Left ventricle myocardium inferior (tissue), 1 donor: ENCODE measurements at regions not wholly inside any gene's neighbourhood (a gene's known extent, or its start where the extent isn't known, plus 50 kb on each side); places are given as distances from the start of the nearest gene placed in this dataset.

Experiments
- DNase-seq: peaks from one replicate; pipeline ENCODE4 v3.0.0-alpha.2; 2020
- H3K27ac ChIP-seq: fragments of 200-600 bp; replicated peaks from 2 replicates; pipeline ENCODE4 v1.8.0; 2021
- H3K27me3 ChIP-seq: fragments of 200-600 bp; 2 replicates; pipeline ENCODE4 v1.8.0; 2021; ENCODE audit warnings: low read depth
- H3K36me3 ChIP-seq: fragments of 200-600 bp; 2 replicates; pipeline ENCODE4 v1.8.0; 2021
- H3K4me1 ChIP-seq: fragments of 200-600 bp; 2 replicates; pipeline ENCODE4 v1.8.0; 2021
- H3K4me3 ChIP-seq: fragments of 200-600 bp; 2 replicates; pipeline ENCODE4 v1.8.0; 2021; ENCODE audit warnings: mild to moderate bottlenecking, moderate library complexity
- H3K9me3 ChIP-seq: fragments of 200-600 bp; replicated peaks from 2 replicates; pipeline ENCODE4 v1.8.0; 2021
- intact Hi-C: fragments of 100-400 bp; cut with micrococcal nuclease; formaldehyde crosslinking; loops from one replicate; pipeline ENCODE4 v1.11.0; 2022
- TF ChIP-seq, protein P1 (sequence below): fragments of 200-600 bp; IDR thresholded peaks from 2 replicates; pipeline ENCODE4 v1.8.0; 2021; ENCODE audit warnings: antibody characterized with exemption, mild to moderate bottlenecking, borderline replicate concordance
- donor health status: DM: no; HTN: yes; CAD: no; lungs with severe emphysema.

DNA sequence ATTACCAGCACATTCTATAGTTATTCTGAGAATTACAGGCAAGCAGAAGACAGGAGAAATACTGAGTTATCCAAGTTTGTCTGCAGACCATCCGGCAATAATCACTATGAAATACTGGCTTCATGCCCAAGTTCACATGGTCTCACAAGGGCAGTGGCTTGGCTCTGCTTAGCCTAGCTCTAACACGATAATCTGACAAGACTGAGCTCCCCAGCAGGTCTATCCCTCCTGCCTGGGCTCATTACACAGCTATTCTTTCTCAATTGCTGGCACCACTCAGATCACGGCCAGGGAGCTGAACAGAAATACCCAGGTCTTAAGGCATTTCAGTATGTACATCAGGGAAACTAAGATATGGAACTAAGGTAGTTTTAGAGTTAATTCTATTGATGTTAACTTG, 361.6 kb upstream of the PCDH20 start:
- TF ChIP-seq, protein P1, sequence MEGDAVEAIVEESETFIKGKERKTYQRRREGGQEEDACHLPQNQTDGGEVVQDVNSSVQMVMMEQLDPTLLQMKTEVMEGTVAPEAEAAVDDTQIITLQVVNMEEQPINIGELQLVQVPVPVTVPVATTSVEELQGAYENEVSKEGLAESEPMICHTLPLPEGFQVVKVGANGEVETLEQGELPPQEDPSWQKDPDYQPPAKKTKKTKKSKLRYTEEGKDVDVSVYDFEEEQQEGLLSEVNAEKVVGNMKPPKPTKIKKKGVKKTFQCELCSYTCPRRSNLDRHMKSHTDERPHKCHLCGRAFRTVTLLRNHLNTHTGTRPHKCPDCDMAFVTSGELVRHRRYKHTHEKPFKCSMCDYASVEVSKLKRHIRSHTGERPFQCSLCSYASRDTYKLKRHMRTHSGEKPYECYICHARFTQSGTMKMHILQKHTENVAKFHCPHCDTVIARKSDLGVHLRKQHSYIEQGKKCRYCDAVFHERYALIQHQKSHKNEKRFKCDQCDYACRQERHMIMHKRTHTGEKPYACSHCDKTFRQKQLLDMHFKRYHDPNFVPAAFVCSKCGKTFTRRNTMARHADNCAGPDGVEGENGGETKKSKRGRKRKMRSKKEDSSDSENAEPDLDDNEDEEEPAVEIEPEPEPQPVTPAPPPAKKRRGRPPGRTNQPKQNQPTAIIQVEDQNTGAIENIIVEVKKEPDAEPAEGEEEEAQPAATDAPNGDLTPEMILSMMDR = no peak
- H3K36me3 ChIP-seq = no peaks in the 10 kb centered on the region
- DNase-seq = no peak
- no peaks in the 10 kb centered on the region for H3K9me3 ChIP-seq
- H3K4me3 ChIP-seq = no peak overlapping the region
- no peaks in the 10 kb centered on the region for H3K27me3 ChIP-seq
- intact Hi-C loops = no loop called here
- peak overlapping the region; percentile 21 for H3K27ac ChIP-seq
- H3K4me1 ChIP-seq = peaks cover 6% of the 10 kb centered on the region

DNA sequence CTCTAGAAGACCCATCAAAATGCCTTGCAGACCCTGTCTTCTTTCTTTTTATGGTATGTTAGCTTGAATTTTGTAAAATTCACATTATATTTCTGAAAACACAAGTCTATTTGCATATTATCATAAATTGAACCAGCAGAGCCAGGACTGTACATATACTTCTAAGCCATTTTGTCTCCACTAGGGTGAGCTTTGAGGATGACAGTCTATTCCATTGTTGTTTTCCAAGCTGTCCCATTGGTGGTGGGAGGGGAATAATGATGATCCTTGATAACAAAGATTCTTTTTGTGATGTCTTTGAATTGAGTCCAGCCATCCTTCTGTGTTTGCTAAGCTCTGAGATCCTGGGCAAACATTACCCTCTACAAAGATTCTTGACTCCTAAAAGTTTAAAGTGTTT, 359.3 kb upstream of the PCDH20 start:
- DNase-seq = no peak
- Histone ChIP-seq H3K27ac (no peak overlapping the region), H3K9me3 (no peaks in the 10 kb centered on the region), H3K27me3 (no peaks in the 10 kb centered on the region), H3K36me3 (no peaks in the 10 kb centered on the region), H3K4me1 (peaks cover 6% of the 10 kb centered on the region), H3K4me3 (no peak overlapping the region)
- intact Hi-C loops = no loop called here
- TF ChIP-seq, protein P1 = no peak

DNA sequence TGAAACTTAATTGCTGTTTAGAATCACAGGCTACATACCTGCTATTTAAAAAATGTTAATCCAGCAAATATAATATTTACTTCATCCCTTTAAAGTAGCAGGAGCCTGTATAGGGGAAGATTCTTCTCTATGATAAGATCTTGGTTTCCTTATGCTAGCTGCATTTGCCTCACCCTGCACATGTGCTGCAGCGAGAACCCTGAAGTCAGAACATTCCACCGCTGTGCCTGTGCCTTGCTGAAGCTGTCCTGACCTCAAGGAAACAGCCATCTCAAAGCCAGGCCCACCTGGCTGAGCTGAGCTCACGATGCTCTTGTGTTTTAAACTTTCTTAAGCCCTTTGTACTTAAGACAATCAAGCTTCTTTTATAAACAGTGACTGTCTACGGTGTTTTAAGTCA, 355.0 kb upstream of the PCDH20 start:
- no peak for DNase-seq
- Histone ChIP-seq H3K4me1 (no peaks in the 10 kb centered on the region), H3K27me3 (no peaks in the 10 kb centered on the region), H3K36me3 (no peaks in the 10 kb centered on the region), H3K9me3 (peaks cover 33% of the 10 kb centered on the region), H3K4me3 (no peak overlapping the region), H3K27ac (no peak overlapping the region)
- TF ChIP-seq, protein P1 = no peak
- intact Hi-C loops = no loop called here

DNA sequence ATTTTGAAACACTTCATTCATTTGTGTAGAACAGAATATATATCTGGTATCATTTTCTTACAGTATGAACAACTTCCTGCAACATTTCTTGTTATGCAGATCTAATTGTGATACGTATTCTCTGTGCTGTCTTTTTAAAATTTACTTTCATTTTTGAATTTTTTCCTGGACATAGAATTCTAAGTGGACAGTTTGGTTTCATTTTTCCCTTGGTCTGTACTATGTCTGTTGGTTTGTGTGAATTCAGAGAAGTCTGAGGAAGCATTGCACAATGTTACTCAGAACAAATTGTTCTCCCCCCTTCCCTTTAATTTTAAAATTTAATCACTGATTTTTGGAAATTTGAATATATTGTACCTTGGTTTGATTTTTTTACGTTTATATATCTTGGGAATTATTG, 352.5 kb upstream of the PCDH20 start:
- intact Hi-C loops = no loop called here
- TF ChIP-seq, protein P1 = no peak
- H3K4me1 ChIP-seq = no peaks in the 10 kb centered on the region
- no peaks in the 10 kb centered on the region for H3K27me3 ChIP-seq
- no peaks in the 10 kb centered on the region for H3K36me3 ChIP-seq
- DNase-seq = no peak
- no peak overlapping the region for H3K4me3 ChIP-seq
- H3K9me3 ChIP-seq = peaks cover 38% of the 10 kb centered on the region
- H3K27ac ChIP-seq = no peak overlapping the region

DNA sequence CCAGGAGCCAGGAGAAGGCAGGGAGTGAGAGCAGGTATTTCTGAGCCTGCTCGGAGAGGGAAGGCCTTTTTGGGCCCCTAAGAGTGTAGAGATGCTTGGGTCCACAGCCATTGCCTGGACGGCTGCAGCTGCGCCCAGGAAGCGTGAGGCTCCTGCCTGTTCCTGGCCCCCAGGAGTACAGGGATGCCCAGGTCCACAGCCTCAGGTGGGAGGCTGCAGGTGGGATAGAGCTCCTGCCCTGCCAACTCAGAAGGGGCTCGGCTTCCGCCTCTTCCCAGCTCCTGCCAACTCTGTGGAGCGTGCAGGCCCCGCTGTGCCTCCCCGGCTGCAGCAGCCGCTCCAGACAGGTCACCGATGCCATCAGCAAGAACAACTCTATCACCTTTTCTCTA, 351.0 kb upstream of the PCDH20 start:
- no peak overlapping the region for H3K4me3 ChIP-seq
- intact Hi-C loops = no loop called here
- H3K36me3 ChIP-seq = no peaks in the 10 kb centered on the region
- no peaks in the 10 kb centered on the region for H3K4me1 ChIP-seq
- H3K9me3 ChIP-seq = peaks cover 39% of the 10 kb centered on the region
- no peak overlapping the region for H3K27ac ChIP-seq
- H3K27me3 ChIP-seq = no peaks in the 10 kb centered on the region
- no peak for DNase-seq
- TF ChIP-seq, protein P1 = no peak
